GM21619 (cell line): ENCODE measurements at regions not wholly inside any gene's neighbourhood (a gene's known extent, or its start where the extent isn't known, plus 50 kb on each side); places are given as distances from the start of the nearest gene placed in this dataset.

Experiments
- ATAC-seq: cut with Tn5 transposase; IDR thresholded peaks from one replicate; pipeline ENCODE4 v1.9.1; 2021; ENCODE audit not compliant: unreplicated experiment

DNA sequence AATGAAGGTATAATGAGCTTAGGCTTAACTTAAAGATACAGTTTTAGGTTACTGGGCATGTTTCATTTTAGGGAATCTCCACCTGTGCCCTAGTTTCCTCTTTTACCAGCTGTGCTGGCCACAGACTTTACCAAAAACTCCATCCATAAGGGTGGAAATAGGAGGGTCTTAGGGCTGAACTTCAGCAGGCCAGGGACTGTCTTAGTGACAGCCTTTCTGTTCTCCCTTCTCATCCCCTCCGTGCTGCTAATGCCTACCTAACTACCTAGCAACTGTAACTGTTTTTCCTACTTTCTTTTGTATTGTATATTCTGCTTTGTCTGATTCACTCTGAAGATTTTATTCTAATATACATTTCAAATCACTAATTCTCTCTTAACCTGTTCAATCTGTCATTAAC is 1375.3 kb downstream of the PCDH18 start:
- no peak for ATAC-seq

DNA sequence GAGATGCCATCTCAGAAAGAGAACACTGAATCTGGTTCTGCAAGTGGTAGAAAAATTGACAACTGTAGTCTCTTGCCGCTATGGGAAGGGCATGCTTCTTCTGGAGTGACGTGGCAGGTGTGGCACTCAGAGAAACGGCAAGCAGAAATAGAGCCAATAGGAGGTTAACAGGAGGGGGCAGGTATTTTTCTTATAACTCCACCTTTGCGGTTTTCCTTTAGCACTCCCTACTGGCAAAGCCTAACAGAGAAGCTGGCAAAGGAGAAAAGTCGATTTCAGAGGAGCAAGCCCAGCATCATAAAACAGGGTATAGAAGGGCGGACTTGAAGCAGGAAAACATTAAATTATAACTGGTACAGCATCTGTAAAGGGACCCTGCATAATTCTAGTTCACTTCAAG is 1382.2 kb downstream of the PCDH18 start:
- ATAC-seq = no peak

DNA sequence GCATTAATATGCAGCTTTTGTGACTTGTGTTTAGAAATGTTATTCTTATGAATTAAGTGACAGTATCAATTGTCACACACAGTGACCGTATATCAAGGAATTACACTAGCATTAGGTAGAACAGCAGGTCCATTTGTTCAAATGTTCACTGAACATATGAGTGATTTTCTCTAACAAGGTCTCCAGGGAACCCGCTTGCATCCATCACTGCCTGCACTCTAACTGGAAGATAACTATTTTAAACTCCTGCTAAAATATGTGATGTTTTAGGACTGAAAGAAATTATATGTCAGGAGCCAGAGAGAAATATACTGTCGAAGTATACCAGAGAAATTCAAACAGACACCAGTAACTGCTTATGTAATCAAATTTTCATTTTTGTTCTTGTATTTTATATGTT is 1395.7 kb downstream of the PCDH18 start:
- no peak for ATAC-seq

DNA sequence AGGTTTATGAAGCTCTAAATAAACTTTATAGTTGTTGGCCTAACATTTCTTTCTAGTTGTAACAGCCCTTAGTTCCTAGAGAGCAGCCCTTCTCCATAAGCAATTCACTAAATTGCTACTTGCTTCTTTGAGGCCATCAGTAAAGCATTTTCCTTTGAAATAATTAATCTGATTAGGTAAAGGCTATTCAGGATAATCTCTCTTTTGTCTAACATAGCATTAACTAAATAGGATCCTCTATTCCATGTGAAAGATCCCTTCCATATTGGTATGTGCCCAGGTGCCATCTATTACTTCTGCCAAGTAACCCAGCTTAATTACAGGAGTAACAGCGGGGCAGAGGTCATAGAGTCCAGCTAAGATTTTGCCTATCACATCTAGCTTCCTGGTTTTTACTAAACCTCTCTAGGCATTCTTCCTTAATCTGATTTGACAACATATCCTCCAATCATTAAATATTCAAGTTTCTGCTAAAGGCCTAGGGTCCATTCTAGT is 1408.0 kb downstream of the PCDH18 start:
- no peak for ATAC-seq

DNA sequence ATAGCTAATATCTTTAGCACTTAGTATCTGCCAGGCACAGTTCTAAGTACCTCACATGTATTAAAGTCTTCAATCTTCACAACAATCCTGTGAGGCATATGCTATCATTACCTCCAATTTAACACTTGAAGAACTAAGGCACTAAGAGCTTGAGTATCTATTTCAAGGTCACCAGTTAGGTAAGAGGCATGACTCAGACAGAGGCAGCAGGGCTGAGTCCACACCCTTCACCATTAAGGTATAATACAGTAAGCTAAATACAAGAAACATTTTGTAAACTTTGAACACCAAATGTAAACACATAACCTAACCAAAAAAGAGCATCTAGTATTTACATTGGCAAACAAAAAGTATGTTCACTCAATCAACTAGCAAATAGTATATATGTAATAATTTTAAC is 1410.9 kb downstream of the PCDH18 start:
- no peak for ATAC-seq

DNA sequence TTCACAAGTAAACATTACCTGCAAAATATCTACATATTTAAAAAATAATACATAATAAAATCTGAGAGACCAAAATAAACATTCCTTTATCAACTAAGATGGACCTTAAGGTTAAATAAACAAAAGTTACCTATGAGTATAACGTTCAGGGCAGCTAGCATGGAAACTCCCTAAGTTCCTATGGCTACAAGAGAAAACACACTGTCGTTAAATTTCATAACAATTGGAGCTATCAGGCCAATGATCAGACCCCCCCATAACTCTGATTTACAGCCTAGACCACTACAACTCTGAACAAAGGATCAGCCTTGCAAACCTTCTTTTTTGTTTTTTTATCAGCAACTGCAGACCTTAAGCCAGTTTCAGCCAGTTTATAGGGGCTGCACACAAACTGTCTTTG is 1418.4 kb downstream of the PCDH18 start:
- ATAC-seq = no peak

DNA sequence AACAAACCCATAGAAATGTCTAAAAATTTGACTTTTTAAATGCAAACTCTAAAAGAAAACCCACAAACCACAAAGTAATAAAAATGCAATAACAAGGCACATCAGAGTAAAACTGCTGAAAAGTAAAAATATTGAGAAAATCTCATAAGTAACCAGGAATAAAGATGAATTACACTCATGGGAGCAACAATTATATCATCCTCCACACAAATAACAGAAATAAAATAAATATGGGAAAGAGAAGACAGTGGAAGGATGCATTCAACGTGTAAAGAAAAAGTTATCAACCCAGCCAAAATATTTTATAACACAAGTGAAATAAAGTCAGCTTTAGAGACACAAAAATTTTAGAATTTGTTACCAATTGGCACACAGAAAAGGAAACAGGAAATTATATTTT is 1420.2 kb downstream of the PCDH18 start:
- no peak for ATAC-seq

DNA sequence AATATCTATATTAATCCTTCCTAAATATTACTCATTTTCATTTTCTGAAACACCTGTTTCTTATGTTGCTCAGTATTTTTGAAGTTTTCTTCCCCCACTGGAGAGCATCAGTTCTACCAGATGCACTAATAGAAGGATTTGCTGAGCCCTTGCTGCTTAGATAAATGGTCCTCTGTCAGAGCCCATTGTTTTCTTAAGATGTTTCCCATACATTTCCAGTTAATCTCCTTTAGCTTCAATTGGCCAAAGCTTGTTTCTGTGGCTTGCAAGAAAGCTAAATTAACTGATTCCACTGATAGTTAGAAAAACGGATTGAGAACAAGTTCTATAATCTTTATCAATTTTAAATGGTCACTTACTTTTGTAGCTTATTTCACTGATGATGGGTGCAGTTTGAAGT is 1425.5 kb downstream of the PCDH18 start:
- no peak for ATAC-seq

DNA sequence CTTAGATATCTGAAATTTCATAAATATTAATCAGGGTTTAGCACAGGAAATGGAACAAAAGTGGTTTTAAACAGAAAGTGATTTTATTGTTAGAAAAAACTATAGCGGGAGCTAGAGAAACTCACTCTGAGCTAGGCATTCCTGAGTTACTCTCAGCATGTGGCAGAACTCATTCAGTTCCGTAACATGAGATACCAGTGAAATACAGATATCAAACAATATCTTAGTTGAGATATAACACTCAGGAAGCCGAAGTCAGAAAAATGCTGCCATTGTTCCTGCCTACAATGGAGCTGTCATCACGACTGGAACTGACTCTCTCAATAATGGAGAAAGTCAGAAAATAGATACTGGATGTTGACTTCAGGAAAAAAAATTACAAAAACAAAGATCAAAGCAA is 1428.7 kb downstream of the PCDH18 start:
- ATAC-seq = no peak

DNA sequence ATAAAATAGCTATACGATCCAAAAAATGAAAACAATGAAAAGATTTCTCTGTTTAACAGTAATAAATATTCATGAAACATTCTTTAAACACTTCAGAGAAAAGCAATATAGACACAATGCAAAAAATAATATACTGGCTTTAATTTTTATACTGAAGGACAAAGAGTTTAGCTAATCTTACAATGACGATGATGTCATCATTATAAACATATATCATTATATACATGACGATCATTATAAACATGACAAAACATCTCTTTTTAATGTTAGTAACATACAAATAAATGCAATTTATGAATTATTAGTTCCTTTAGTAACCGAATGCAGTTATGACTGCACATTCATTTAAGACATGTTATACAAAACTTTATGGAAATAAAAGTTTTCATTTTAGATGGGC is 1434.6 kb downstream of the PCDH18 start:
- no peak for ATAC-seq

DNA sequence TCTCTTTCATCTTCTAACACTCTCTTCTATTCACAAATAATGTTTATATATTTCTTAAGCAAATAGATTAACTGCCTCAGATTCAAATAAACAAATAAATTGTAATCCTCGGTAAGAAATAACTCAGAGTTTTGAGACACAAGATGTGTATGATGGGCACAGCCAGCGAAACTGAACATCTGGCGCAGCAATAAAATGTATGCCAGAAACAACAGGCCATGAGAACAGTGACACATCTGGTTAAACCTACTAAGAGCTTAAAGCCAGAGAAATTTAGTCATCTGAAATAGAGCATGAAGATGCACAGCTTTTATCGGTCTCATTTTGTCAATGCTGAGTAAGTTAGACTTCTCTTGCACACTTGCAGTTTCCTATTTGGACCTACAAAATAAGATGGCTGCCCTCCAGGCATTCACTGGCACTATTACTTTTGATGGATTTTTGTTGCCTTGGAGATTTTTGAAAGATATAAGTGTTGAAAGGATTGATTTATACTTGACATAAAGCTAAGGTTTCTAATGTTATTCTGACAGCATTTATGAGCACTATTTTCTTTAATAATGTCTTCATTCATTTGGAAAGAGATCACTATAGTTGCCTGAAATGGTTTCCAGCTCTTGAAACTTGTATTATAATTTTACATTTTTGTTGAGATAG is 1444.0 kb downstream of the PCDH18 start:
- ATAC-seq = no peak

DNA sequence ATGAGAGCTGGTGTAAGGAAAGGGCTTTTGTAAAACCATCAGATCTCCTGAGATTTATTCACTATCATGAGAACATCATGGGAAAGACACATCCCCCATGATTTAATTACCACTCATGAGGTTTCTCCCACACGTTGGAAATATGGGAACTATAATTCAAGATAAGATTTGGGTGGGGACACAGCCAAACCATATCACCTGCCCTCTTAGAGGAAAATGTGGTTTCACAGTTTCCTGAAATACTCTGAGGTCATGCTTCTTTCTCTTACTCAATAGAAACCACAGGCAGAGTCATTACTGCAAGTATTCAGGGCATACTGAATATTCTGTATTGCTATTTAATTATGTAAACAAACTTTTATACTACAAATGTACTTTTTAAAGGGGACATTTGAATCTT is 1453.3 kb downstream of the PCDH18 start:
- no peak for ATAC-seq

DNA sequence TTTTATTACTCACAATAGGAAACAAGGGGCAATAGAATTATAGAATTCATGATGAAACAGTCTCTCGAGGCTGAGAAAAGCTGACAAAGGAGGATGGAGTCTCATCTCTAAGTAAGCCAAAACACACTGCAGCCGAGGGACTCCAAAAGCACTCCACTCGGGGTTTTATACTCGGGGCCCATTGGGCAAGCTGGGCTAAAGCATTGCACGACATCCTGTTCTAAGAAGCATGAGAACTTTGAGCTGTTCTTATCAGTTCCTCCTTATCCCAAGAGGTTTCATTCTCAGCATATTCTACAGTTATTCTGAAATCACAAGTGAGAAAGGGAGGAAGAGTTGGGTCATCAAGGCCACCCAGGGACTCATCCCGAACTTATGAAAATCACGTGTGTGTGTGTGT is 1475.5 kb downstream of the PCDH18 start:
- ATAC-seq = no peak

DNA sequence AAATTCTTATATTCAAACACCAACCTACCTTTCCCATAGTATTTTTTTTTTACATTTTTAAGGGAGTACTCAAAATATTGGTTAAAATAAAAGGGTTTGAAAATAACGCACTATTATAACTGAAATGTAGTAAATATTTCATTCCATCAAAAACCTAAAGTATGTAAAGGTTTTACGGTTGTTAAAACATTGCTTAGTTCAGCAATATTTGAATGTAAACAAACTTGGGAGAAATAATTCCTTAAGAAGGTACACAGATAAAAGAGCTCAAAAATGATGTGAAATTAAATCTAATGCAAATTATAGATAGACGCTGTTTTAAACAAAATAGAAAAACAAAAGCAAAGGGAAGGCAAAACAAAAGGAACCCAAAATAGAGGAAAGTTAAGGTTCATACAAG is 1476.9 kb downstream of the PCDH18 start:
- ATAC-seq = no peak

DNA sequence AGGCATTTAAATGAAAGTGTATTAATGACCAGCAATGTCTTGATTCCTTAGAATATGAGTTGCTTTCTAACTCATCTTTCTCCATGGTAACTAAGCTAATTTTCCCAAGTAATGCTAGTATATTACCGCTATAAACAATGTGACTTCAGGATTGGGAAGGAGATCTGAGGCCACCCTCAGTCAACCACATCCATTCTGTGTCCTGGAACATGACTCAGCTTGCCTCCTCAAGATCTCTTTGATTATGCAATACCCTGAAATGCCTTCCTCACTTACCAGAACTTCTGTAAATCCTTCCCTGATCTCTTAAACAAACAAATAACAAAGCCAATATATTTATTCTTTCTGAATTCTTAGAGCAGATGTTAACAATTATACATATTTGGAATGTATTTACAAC is 1495.5 kb downstream of the PCDH18 start:
- ATAC-seq = no peak

DNA sequence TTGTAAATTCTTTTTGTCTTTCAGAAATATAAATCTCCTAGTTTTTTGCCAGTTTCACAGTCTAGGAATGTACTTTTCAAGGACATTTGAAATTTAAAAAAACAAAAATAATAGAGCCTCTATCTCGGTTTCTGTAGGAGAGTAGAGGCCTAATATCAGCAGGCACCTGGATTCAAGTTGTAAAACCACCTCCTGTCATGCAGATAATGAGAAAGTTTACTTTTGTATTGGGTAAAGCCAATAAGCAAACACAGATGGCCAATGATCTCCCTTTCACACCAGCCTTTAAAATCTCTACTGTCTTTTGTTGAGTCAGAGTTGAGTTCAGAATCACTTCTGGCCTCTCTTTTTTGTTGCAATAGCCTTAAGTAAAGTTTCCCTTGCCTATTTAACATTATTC is 1499.9 kb downstream of the PCDH18 start:
- no peak for ATAC-seq

DNA sequence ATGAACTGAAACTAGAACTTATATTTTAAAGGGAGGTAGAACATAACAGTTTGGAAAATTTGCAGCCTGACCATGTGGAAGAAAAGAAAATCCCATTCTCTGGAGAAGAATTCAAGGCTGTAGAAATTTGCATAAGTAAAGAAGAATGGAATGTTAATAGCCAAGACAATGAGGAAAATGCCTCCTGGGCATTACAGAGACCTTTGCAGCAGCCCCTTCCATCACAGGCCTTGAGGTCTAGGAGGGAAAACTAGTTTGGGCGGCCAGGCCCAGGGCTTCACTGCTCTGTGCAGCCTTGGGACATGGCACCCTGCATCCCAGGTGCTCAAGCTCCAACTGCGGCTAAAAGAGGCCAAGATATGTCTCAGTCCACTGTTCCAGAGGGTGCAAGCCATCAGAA is 1506.8 kb downstream of the PCDH18 start:
- ATAC-seq = no peak

DNA sequence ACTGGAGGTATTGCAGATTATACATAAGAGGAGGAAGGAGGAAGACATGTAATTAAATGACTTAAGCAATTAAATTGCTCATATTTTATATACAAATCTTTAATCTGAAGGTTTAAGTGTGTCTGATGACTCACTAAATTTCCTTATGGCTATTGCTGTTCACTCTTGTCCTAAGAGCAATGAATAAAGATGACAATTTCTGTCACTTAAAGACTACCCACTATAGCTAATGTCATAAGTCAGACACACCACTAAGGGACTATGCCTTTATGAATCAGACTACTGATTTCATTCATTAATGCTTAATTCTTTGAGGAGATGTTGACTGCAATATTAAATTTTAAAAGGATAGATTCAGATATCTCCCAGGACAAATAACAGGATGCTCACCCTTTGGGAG is 1514.7 kb downstream of the PCDH18 start:
- ATAC-seq = no peak

DNA sequence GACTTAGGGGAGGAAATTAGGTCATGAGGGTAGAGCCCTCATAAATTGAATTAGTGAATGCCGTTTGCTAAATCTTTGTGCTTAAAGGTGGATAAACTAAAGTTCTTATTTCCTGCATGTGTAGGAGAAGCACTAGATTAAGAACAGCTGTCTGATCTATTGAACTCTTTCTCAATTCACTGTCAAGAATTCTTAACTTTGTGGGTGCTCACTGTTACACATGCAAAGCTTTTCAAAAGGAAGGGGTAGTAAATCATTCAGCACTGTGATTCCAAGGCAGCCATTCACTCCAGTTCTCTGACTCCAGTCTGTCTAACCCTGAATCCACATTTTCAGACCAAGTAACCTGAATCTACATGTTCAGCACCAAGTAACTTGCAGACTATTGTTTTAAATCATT is 1520.1 kb downstream of the PCDH18 start:
- ATAC-seq = no peak

DNA sequence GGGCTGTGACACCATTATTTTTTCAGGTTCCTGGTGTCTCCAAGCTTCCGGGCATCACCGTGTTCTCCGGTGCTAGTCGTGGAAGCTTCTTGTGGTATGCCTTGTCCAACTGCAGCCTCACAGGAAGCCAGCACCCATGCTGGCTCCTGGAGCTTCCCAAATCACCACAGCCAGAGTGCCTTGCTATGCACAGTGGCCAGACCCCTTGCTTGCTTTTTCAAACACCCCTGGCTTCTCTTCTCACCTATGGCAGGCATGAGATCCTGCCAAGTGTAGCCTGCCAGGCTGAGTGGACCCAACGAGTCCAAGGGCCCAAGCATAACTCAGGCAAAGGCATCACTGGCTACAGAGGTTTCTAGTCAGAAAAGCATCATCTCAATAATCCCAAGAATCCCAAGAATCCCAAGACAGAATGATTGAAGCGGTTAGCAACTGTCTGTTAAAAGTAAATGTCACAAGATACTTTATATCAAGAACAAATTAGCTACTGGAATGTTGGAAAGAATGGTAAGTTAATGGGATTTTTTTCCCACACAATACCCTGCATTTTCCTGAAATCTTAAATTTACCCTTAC is 1522.9 kb downstream of the PCDH18 start:
- ATAC-seq = no peak

DNA sequence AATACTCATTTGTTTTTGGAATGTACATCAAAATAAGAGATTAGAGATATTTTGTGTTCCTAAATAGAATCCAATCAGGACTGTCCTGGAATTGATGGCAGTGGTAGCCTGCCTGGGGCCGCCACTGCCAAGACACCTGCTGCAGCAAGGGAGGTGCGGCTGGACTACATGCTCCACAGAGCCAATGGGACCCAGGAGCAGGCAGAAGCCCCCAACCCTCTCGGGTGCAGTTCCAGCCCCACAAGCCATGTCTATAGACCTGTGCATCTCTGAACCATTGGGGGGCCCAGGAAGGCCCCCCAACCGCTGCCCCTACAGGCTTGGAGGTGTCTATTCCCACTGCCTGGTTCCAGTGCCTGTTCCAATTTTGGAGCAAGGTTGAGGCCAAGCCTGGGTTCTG is 1524.3 kb downstream of the PCDH18 start:
- ATAC-seq = no peak

DNA sequence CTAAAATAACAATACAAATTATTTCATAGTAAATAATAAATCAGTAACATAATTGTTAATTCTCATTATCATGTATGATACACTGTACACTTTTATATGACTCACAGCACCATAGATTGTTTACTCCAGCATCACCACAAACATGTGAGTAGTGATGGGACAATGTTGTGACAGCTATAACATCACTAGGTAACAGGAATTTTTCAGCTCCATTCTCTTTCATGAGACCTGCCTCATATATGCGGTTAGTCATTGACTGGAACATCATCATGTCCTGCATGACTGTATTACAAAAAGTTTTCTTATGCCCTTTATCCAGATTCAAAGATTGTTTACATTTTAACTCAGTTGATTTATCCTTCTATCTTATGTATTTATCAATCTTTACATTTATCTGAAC is 1530.0 kb downstream of the PCDH18 start:
- no peak for ATAC-seq

DNA sequence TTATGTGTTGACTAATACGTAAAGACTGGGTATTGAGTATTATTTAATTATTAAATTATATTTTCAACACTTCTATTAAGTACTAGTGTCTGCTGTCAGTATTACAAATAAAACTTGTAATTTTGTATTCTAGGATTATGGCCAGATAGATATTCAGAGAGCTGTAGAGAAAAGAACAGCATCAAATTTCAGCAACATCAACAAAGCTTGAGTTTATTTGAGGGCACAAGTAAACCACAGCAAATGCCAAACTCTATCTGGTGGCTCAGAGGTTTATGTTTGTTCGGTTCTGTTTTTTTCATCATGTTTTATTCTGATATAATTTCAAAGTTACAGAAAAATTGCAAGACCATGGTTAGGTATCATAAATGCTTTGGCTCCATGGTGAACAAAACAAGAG is 1530.5 kb downstream of the PCDH18 start:
- ATAC-seq = no peak
